HG03521 (cell line): ENCODE measurements at regions not wholly inside any gene's neighbourhood (a gene's known extent, or its start where the extent isn't known, plus 50 kb on each side); places are given as distances from the start of the nearest gene placed in this dataset.

Experiments used
- ATAC-seq: cut with Tn5 transposase; IDR thresholded peaks from one replicate; pipeline ENCODE4 v1.9.1; 2021; ENCODE audit warnings: mild to moderate bottlenecking, moderate library complexity; ENCODE audit not compliant: unreplicated experiment

DNA sequence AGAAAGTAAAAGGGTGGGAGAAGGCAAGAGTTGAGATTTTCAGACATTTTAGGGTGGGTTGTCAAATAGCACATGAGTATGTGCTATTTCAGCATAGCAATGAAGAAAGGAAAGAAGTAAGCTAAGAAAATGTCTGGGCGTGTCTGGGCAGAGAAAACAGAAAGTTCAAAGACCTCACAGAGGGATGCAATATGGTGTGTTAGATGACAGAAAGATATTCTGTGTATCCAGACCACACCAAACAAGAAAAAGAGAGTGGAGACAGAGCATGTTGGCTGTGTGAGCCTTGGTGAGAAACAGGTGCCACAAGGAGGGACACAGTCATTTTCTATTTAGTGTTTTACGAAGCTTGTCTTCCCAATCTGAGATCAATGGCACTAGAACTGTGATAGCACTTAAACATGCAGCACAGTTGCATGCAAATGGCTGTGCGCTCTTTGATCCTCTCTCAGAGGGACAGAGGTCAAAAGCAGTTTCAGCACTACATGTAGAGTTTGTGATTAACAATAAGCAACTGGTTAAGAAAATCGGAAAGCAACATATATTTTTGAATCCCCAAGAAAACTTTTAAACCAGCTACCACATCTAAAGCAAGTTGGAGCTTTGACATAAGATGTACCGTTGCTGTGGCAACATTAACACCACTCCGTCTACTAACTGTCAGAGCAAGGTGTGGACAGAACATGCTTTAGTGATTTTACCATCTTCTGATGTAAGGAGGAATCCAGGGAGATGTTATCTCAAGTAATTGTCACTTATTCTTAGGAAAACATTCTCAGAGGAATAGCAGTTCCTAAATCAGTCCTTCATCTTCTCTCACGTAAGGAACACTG lies 515.5 kb upstream of the NOX3 start:
- ATAC-seq = no peak

DNA sequence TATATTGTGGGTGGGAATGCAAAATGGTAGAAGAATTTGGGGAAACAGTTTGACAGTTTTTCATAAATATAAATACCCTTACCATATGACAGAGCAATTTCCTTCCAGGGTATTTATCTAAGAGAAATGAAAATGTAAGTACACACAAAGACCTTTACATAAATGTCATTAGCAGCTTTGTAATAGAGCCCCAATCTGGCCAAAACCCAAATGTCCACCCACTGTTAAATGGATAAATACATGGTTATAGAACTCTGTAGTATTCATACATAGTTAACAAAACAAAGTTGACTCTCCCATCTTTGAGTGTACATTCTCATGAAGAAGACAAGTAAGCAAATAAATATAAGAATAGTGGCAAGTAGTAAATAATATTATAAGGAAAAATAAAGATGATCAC lies 514.8 kb upstream of the NOX3 start:
- no peak for ATAC-seq

DNA sequence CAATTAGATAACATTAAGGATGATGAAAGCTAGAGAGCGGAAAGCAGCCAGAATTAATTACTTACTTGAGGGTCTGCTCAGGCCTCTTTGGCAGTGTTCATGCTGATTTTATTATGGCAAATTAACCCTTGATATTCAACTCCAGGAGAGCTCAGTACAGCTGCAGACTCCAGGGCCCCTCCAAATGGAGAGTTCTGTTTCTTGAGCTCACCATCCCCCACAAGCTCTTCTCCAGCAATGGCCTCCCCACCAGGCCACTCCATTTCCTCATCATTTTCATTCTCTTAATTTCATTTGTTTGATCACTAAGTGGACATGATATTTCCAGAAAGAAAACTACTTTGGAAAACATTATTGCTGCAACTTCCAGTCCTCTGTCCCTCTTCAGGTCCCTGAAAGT lies 513.3 kb upstream of the NOX3 start:
- ATAC-seq = no peak

DNA sequence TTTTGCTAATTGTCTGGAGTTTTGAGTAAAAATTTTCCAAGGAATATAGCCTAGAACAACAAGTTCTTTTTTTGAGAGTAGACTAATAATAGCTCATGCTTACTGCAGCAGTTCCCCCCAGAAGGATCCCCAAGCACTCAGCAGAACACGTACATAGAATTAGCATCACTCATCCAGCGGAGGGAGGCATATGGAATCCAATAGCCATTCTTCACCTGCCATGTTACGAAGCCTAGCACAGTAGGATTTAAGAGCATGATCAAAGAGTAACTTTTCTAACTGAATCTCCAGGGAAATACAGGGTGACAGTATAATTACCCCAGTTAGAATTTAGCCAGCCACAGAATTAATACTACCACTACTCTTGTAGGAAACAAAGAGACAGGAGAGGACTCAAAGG lies 511.7 kb upstream of the NOX3 start:
- no peak for ATAC-seq

DNA sequence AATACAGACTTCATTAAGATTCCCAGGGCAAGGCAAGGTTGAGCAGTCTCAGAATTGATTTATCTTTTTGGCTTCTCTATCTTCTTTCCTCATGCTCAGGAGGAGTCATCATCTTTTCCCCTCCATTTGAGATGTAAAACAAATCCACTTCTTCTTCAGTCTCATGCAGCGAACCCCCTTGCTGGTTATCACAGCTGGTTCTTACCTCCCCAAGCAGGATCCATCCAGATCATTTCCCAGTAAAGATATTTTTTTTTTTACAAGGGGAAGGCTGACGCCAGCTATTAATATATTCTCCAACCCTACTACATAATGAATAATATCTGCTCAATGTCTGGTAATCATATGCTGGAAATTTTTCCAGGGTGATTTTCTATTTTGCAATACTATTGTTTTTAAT lies 508.9 kb upstream of the NOX3 start:
- ATAC-seq = no peak

DNA sequence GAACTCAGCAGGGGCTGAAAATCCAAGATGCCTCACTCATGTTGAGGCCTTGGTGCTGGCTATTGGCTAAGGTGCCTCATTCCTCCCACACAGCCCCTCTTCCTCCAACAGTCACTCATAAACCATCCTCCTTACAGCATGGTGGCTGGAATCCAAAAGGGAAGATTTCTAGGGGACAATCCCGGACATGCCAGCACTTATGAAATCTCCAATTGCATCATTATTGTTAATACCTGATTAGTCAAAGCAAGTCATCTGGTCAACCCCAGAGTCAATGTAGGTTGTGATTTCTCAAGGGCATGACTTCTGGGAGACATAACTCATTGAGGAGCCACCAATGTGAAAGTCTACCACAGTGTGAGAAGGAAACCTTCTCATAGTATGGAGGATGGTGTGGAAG lies 506.6 kb upstream of the NOX3 start:
- ATAC-seq = no peak

DNA sequence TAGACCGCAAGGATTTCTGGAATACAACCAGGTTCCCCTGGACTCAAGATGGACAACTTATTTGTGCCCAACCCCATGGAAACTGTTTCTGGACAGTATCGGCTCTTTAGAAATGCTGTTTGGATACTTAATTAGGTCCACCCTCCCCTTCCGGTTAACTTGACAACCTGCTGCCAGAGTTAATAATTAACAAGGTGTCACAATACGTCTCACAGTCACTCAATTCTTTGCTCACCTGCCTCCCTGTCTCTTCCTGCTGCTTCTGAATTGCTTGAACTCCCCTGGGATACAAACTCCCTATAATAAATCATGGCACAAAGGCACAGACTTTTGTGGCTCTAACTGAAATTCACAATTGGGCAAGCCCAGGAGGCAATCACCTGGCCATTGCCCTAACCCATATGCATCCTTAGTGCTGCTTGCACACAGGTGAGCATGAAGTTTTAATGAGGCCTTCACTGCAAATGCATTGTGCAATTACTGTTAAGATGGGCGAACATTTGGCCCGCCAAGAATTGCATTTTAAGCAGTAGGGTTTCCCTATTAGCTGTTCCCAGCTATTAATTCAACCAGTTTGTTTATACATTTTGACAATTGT lies 504.4 kb upstream of the NOX3 start:
- no peak for ATAC-seq

DNA sequence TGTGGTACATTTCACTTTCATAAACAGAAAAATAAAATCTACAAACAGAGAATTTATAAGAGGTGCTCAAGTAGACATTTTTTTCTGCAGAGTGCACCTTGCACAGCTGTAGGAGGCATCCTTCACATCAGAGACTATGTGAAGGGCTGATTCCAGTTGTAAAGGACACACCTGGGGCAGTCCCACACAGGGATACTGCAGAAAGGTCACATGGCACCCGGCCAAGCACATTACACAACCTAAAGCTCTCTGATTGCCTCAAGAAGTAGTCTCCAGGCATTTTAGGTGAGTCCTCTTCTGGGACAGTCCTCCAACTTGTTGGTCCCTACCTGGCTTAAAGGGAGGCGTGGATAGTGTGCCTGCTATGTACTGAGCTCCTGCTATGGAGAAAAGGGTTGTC lies 502.9 kb upstream of the NOX3 start:
- ATAC-seq = no peak

DNA sequence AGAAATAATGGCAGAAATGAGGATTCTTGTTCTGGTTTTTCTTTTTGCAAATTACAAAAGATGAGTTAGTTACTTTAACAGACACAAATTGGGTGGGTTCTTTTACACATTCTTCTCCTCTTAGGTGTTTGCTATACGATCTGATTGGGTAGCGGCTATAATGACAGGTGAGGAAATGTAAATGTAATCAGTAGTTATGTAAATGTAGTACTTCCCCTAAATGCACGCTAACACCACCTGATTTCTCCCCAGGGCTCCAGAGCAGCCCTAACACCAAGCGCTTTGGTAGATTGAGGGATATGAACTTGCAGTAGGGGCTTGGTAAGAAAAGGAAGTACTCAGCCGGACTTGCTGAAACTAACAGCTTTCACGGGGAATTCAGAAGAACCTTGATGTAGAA lies 499.4 kb upstream of the NOX3 start:
- no peak for ATAC-seq

DNA sequence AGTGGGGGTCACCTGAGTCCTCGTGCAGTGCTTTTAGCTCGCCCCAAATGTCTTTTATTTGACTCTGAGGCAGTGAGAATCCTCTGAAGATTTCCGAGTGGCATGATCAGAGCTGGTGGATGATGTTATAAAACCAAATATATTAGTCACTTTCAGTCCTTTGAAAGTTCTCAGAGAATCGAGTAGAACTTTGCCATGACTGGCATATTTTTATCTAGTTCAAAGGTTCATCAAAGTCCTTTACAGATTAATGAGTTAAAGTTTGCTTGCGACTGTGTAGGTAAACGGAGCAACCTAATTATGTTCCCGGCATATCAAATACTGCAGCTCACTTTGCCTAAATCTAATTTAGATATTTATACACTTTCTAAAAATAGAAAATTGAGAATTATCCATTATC lies 498.5 kb upstream of the NOX3 start:
- ATAC-seq = no peak

DNA sequence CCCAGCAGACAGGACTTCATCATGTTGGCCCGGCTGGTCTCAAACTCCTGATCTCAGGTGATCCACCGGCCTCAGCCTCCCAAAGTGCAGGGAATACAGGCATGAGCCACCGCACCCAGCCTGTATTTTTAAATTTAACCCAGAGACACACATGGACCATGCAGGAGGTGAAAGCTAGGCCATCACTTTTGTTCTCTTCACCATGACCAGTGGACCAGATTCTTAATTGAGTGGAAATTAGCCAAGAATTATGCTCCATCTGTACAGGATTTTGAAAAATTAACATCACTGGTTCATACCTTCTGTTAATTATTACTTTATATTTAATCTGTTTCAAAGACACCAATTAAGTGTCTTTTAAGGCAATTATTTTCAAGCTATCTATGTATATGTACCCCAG lies 493.6 kb upstream of the NOX3 start:
- ATAC-seq = no peak

DNA sequence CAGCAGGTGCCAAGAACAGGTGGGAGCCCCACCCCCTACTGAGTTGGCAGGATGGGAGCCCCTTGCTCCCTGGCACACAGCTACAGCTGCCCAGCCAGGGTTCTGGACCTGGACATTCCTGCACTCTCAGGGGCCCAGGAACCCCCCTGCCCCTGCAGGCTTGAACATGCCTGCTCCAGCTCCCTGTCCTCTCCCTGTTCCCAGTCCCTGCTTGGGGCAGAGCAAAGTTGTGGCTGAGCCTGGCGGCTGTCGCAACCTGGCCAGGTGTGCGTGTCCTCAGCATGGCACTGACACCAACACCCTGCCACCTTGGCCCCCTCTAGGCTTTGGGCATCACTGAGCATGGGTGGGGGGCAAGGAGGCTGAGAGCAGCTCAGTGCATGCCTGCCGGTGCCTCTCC lies 491.2 kb upstream of the NOX3 start:
- ATAC-seq = no peak

DNA sequence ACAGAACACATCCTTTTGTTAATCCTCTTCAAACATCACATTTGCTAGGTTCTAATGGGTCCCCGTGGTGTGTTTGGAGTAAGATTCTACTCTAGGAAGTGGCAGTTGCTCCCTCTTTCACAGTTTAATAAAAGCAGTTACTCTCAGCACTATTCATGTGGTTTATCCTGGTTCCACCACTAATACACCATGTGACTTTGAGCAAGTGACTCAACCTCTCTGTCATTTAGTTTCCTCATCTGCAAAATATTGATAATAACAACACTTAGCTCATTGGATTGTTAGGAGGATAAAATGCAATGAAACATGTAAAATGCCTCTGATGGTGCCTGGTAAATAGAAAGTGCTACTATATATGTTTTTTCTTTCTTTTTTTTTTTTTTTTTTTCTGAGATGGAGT lies 488.0 kb upstream of the NOX3 start:
- ATAC-seq = no peak

DNA sequence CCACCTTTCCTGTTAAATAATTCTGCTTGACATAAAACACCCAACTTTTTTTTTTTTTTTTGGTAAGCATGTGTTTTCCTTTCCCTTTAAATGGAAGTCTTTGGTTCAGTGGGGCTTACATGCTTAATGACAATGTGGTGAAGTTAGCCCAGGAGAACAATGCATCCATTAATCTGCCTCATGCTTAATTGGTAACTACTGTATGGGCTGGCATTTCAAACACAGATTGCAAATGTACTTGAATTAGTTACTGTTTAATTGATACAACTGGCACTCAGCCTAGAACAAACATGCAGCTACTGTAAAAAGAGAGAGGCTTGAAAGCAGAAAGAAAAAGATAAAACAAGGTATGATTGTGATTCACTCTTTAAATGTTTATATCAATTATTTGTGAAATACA lies 483.6 kb upstream of the NOX3 start:
- no peak for ATAC-seq

DNA sequence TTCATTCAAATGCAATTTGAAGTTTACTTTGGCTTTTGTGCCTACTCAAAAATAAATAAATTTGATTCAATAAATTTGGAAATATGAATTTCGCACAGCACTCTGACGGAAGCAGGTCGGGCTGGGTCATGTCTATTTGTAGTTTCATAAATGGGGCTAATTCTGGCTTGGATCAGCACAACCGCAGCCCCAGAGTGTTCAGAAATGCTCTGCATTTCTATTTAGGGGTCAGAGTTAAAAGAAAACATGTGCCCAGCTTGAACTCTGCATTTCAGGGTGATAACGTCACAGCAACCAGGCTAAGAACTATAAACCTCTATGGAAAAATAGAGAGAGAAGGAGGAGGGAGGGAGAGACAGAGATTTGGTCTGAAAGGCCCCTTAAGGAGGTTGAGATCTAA lies 480.9 kb upstream of the NOX3 start:
- no peak for ATAC-seq

DNA sequence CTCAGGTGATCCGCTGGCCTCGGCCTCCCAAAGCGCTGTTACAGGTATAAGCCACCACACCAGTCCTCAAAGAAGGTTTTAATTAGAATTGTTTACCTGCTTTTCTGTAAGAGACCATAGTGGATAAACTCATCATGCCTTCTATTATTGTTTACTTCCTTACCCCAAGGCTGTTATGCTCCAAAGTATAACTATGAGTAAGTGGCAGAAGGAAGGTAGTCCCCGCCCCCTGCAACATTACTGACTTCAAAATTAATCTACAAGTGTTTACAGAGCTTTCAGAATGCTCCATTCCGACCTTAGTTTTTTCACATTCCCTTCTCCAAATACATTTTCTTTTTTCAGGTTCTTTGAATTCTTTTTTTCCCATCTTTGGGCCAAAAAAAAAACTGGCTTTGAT lies 480.5 kb upstream of the NOX3 start:
- no peak for ATAC-seq

DNA sequence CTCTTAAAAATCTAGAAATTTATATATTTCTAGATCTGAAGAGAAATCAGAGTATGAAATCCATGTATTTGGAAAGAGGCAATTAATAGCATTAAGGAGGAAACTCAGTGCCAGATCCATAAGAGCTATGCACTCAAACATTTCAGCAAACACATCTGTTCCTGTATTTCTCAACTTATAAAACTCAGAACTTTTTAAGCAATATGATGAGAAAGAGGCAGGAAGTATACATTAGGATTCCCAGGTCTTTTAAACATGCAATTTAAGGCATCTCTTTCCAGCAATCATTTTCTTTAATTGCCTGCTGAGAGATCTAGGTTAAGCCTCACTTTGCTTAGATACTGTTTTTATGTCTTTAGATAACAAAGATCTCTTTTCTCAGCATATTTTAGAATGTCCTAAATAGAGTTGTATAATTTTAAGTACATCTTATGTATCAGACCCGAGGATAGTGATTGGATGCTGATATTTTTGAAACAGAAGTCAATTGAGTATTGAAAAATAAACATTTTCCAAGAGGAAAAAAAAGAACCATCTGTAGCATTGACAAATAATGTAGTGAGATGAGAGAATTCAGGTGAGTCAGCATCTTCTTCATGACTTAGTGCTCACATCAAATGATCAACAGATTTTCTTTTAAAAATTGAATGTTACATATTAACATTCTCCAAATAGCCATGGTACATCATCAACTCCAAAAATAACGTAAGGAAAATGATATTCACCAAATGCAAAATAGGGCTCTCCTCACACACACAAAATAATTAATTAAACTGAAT lies 461.4 kb upstream of the NOX3 start:
- ATAC-seq = no peak

DNA sequence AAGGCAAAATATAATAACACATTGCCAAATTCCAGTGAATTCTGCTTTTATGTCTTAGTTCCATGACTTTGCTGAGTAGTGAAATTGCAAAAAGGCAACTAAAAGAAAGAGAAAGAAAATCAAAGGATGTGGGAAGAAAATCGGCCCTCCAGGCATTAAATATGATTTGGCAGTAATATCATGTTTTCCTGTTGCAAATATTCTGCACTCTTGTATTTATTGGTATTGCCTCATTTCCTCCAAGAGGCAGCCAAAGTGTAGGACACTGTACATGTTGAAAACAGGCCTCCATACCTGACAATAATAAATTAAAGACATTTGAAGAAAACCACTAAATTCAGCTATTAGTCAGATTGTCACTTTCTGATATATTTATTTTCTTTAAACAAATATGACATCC lies 460.0 kb upstream of the NOX3 start:
- no peak for ATAC-seq

DNA sequence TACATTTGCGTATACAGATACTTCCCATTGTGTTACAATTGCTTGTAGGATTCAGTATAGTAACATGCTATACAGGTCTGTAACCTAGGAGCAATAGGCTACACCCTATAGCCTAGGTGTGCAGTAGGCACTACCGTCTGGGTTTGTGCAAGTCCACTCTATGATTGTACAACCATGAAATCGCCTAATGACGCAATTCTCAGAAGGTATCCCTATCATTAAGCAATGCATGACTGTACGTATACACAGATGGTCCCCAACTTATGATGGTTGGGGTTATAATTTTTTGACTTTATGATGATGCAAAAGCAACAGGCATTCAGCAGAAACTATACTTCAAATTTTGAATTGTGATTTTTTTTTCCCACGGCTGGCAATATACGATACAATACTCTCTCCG lies 458.2 kb upstream of the NOX3 start:
- no peak for ATAC-seq

DNA sequence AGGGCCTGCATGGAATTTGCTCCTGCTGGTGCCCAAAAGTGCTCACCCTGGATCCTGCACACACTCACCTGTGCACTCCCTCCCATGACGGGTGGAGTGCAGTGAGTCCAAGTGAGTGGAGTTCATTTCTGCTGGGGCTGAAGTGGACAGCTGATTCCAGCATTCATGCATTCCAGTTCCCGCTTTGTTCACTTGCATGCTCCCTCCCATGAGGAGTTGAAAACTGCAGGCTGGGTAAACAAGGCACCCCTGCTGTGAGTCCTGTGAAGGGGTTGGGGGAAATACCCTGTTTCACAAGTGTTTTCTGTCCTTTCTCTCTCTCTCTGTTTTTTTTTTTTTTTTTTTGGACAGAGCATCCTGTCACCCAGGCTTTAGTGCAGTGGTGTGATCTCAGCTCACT lies 454.1 kb upstream of the NOX3 start:
- no peak for ATAC-seq

DNA sequence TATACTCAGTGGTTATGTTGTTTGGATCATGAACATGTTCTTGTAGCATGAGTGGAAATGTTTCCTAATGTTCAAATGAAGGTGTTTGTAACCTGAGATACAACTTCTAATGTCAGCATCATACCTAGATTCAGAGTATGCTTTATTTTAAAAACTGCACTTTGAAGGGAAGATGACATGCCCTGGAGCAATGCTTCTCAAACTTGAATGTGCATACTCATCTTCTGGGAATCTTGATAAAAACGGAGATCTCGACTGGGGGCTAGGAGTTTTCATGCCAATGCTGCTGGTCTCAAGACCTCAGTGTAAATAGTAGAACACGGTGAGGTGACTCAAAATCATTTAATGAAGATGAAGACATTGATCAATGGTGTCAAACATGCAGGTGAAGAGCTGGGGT lies 440.0 kb upstream of the NOX3 start:
- ATAC-seq = no peak

DNA sequence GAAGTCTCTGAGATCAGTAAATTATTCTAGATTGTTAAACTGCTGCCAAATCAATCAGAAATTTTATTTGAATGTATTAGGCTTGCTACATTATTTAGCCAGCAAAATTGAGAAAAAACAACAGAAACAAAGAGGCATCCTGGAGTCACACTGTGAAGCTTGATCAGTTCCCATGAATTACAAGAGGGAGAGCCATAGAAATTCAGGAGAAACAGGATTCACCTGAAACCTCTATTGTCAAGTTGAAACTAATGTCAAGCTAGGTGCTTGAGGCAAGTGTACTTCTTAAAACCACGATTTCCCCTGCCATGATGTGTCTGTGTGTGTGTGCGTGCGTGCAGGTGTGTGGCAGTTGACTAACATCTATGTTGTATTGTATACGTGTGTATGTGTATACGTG lies 439.1 kb upstream of the NOX3 start:
- no peak for ATAC-seq
